IPS-15b (cell line): ENCODE measurements at regions not wholly inside any gene's neighbourhood (a gene's known extent, or its start where the extent isn't known, plus 50 kb on each side); places are given as distances from the start of the nearest gene placed in this dataset.
"Not testable (repeated sequence)": the region's sequence is repeated elsewhere in the genome, so short reads cannot be mapped to it uniquely, and the experiment has no call there.

ENCODE experiments used
- H3K27me3 ChIP-seq: one replicate; pipeline ENCODE4 v1.6.1; 2013; ENCODE audit warnings: low read length; ENCODE audit not compliant: control insufficient read depth, insufficient read depth
- H3K36me3 ChIP-seq: one replicate; pipeline ENCODE4 v1.6.1; 2013; ENCODE audit warnings: low read length; ENCODE audit not compliant: control insufficient read depth, insufficient read depth
- H3K4me1 ChIP-seq: one replicate; pipeline ENCODE4 v1.6.1; 2013; ENCODE audit warnings: mild to moderate bottlenecking, low read length; ENCODE audit not compliant: control insufficient read depth, insufficient read depth
- H3K4me3 ChIP-seq: one replicate; pipeline ENCODE4 v1.5.1; 2013; ENCODE audit warnings: low read depth, low read length
- H3K9ac ChIP-seq: one replicate; pipeline ENCODE4 v1.6.1; 2013; ENCODE audit warnings: low read depth, mild to moderate bottlenecking, low read length
- H3K9me3 ChIP-seq: one replicate; pipeline ENCODE4 v1.6.1; 2013; ENCODE audit warnings: mild to moderate bottlenecking, low read length; ENCODE audit not compliant: control insufficient read depth, insufficient read depth

GRCh38 chr16:13607289-13607688, 312.7 kb upstream of the ERCC4 start:
- no peaks in the 10 kb centered on the region for H3K27me3 ChIP-seq
- no peaks in the 10 kb centered on the region for H3K36me3 ChIP-seq
- H3K4me3 ChIP-seq = no peak overlapping the region
- no peak overlapping the region for H3K9ac ChIP-seq
- no peaks in the 10 kb centered on the region for H3K9me3 ChIP-seq
- H3K4me1 ChIP-seq = peaks cover 18% of the 10 kb centered on the region

GRCh38 chr16:13611596-13611995, 308.4 kb upstream of the ERCC4 start:
- Histone ChIP-seq H3K27me3 (no peaks in the 10 kb centered on the region), H3K4me1 (peaks cover 18% of the 10 kb centered on the region), H3K9me3 (no peaks in the 10 kb centered on the region), H3K9ac (no peak overlapping the region), H3K36me3 (no peaks in the 10 kb centered on the region), H3K4me3 (no peak overlapping the region)

- Histone ChIP-seq H3K9me3 (no peaks in the 10 kb centered on the region), H3K4me3 (no peak overlapping the region), H3K27me3 (no peaks in the 10 kb centered on the region), H3K9ac (no peak overlapping the region), H3K36me3 (no peaks in the 10 kb centered on the region), H3K4me1 (peaks cover 18% of the 10 kb centered on the region)
These were observed 307.3 kb upstream of the ERCC4 start for GRCh38 chr16:13612623-13613022.

DNA sequence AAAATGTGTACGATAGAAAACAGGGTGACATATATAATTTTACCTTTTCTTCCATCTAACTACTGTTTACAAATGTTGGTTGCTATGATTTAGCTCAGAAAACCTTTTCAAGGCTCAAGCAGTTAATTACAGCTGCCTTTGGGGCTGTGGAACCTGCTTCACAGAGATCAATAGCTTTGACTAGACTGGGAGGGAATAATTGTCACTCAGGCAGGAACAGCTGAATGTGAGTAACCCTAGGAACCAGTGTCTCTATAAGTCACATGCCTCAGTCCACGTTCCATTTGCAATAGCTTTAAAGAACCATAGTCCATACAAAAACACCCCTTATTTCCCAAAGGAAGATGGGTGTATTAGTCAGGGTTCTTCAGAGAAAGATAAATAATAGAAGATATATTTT, 306.8 kb upstream of the ERCC4 start:
- Histone ChIP-seq H3K4me3 (no peak overlapping the region), H3K9ac (no peak overlapping the region), H3K4me1 (peaks cover 18% of the 10 kb centered on the region), H3K27me3 (no peaks in the 10 kb centered on the region), H3K36me3 (no peaks in the 10 kb centered on the region), H3K9me3 (no peaks in the 10 kb centered on the region)

- H3K27me3 ChIP-seq = no peaks in the 10 kb centered on the region
- no peak overlapping the region for H3K4me3 ChIP-seq
- H3K9me3 ChIP-seq = no peaks in the 10 kb centered on the region
- H3K36me3 ChIP-seq = no peaks in the 10 kb centered on the region
- H3K9ac ChIP-seq = no peak overlapping the region
- peaks cover 7% of the 10 kb centered on the region for H3K4me1 ChIP-seq
These were observed 298.3 kb upstream of the ERCC4 start for GRCh38 chr16:13621639-13622038.

GRCh38 chr16:13628156-13628555, 291.8 kb upstream of the ERCC4 start:
- Histone ChIP-seq H3K9me3 (no peaks in the 10 kb centered on the region), H3K9ac (no peak overlapping the region), H3K36me3 (no peaks in the 10 kb centered on the region), H3K4me1 (peaks cover 8% of the 10 kb centered on the region), H3K27me3 (no peaks in the 10 kb centered on the region), H3K4me3 (no peak overlapping the region)

- peaks cover 8% of the 10 kb centered on the region for H3K4me1 ChIP-seq
- H3K4me3 ChIP-seq = no peak overlapping the region
- no peak overlapping the region for H3K9ac ChIP-seq
- H3K9me3 ChIP-seq = no peaks in the 10 kb centered on the region
- H3K36me3 ChIP-seq = no peaks in the 10 kb centered on the region
- no peaks in the 10 kb centered on the region for H3K27me3 ChIP-seq
These were observed 290.2 kb upstream of the ERCC4 start for GRCh38 chr16:13629704-13630103.

GRCh38 chr16:13630374-13630773, 289.6 kb upstream of the ERCC4 start:
- H3K4me1 ChIP-seq = peaks cover 12% of the 10 kb centered on the region
- no peaks in the 10 kb centered on the region for H3K9me3 ChIP-seq
- no peaks in the 10 kb centered on the region for H3K27me3 ChIP-seq
- H3K4me3 ChIP-seq = no peak overlapping the region
- H3K9ac ChIP-seq = no peak overlapping the region
- no peaks in the 10 kb centered on the region for H3K36me3 ChIP-seq

- no peaks in the 10 kb centered on the region for H3K36me3 ChIP-seq
- no peak overlapping the region for H3K9ac ChIP-seq
- H3K4me1 ChIP-seq = peaks cover 12% of the 10 kb centered on the region
- H3K9me3 ChIP-seq = no peaks in the 10 kb centered on the region
- H3K27me3 ChIP-seq = no peaks in the 10 kb centered on the region
- no peak overlapping the region for H3K4me3 ChIP-seq
These were observed 288.7 kb upstream of the ERCC4 start for GRCh38 chr16:13631213-13631767.

GRCh38 chr16:13631916-13632315, 288.0 kb upstream of the ERCC4 start:
- no peaks in the 10 kb centered on the region for H3K36me3 ChIP-seq
- no peaks in the 10 kb centered on the region for H3K27me3 ChIP-seq
- H3K9ac ChIP-seq = no peak overlapping the region
- H3K9me3 ChIP-seq = no peaks in the 10 kb centered on the region
- peaks cover 12% of the 10 kb centered on the region for H3K4me1 ChIP-seq
- no peak overlapping the region for H3K4me3 ChIP-seq

DNA sequence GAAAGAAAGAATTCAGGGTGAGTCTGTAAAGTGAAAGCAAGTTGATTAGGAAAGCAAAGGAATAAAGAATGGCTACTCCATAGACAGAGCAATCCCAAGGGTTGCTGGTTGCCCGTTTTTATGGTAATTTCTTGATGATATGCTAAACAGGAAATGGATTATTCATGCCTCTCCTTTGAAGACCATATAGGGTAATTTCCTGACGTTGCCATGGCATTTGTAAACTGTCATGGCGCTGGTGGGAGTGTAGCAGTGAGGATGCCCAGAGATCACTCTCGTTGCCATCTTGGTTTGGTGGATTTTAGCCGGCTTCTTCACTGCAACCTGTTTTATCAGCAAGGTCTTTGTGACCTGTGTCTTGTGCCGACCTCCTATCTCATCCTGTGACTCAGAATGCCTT, 287.4 kb upstream of the ERCC4 start:
- H3K4me3 ChIP-seq, H3K9ac ChIP-seq, H3K27me3 ChIP-seq, H3K36me3 ChIP-seq, H3K9me3 ChIP-seq: not testable (repeated sequence)
- H3K4me1 ChIP-seq = peaks cover 12% of the 10 kb centered on the region

- H3K4me3 ChIP-seq = no peak overlapping the region
- no peaks in the 10 kb centered on the region for H3K36me3 ChIP-seq
- no peaks in the 10 kb centered on the region for H3K27me3 ChIP-seq
- no peaks in the 10 kb centered on the region for H3K9me3 ChIP-seq
- H3K9ac ChIP-seq = no peak overlapping the region
- peaks cover 10% of the 10 kb centered on the region for H3K4me1 ChIP-seq
These were observed 286.5 kb upstream of the ERCC4 start for GRCh38 chr16:13633391-13633861.
